ENCODE measurements at regions not wholly inside any gene's neighbourhood (a gene's known extent, or its start where the extent isn't known, plus 50 kb on each side); places are given as distances from the start of the nearest gene placed in this dataset.

- TF ChIP-seq ZNF274 (IDR thresholded peaks at IDR 0.05; ENCODE audit: low read depth, low read length) = no peak
- TF ChIP-seq SRF (IDR thresholded peaks at IDR 0.05; ENCODE audit: low read depth) = no peak
Measured at GRCh38 chr10:53023411-53023810, 250.8 kb upstream of the MBL2 start (continued).

DNA sequence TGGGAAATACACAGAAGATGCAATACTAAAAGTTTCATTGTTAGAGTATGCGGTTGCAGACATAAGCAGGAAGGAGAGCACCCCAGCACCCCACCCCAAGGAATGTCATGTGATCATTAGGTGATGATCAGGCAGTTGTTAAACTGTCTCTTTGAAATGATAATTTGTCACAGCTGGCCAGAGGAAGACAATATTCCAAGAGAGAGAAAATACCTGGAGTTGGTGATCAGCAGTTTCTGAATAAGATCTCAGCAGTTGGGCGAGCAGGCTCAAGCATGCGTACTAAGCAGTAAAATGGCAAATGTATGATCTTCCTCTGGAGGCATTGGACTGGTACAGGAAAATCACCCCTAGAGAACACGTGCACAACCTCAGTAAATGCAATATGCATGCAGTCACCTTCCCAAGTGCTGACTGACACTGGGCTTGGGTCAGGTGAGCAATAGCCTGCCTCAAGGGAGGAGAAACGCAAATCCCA is 250.1 kb upstream of the MBL2 start:
- ATAC-seq = no peak
- TF ChIP-seq SRF (IDR thresholded peaks at IDR 0.05; ENCODE audit: low read depth) (no peak), ATF3 (IDR thresholded peaks at IDR 0.05) (no peak)
- H3K27ac ChIP-seq (ENCODE audit: low read depth, low read length) = no peak overlapping the region

GRCh38 chr10:53013201-53013810 is 240.7 kb upstream of the MBL2 start:
- no peaks in the 10 kb centered on the region for H3K27me3 ChIP-seq (ENCODE audit: insufficient read depth, low read length)
- TF ChIP-seq EZH2 (IDR thresholded peaks at IDR 0.05) (no peak), ELF1 (IDR thresholded peaks at IDR 0.05; ENCODE audit: borderline replicate concordance, low read depth) (no peak), CEBPB (IDR thresholded peaks at IDR 0.05; ENCODE audit: low read depth) (no peak), MAX (IDR thresholded peaks at IDR 0.05) (no peak), CTCF (IDR thresholded peaks at IDR 0.05 in 2 of 3, conservative IDR thresholded peaks at IDR 0.05 in 1 of 3; ENCODE audit: borderline replicate concordance in 1 of 3, insufficient read depth in 1 of 3, low read depth in 2 of 3, low read length in 2 of 3) (no peak), EGR1 (IDR thresholded peaks at IDR 0.05; ENCODE audit: low read depth) (no peak), RAD21 (IDR thresholded peaks at IDR 0.05; ENCODE audit: low read depth) (no peak), SRF (IDR thresholded peaks at IDR 0.05; ENCODE audit: low read depth) (no peak), ATF3 (IDR thresholded peaks at IDR 0.05) (no peak), SIN3A (IDR thresholded peaks at IDR 0.05; ENCODE audit: low read depth) (no peak), ZFX (IDR thresholded peaks at IDR 0.05) (no peak), CBX3 (IDR thresholded peaks at IDR 0.05; ENCODE audit: low read depth) (no peak), ZNF274 (IDR thresholded peaks at IDR 0.05; ENCODE audit: low read depth, low read length) (no peak), TCF7L2 (IDR thresholded peaks at IDR 0.05; ENCODE audit: borderline replicate concordance, extremely low read depth, insufficient read depth, insufficient read length) (no peak), JUND (IDR thresholded peaks at IDR 0.05) (no peak), EZH2phosphoT487 (IDR thresholded peaks at IDR 0.05; ENCODE audit: borderline replicate concordance) (no peak), FOSL1 (IDR thresholded peaks at IDR 0.05; ENCODE audit: low read depth) (no peak), POLR2A (IDR thresholded peaks at IDR 0.05; ENCODE audit: borderline replicate concordance, extremely low read depth, insufficient read depth, insufficient read length) (no peak)
- no peaks in the 10 kb centered on the region for H3K79me2 ChIP-seq (ENCODE audit: insufficient read depth, low read length)
- intact Hi-C loops (cut with micrococcal nuclease) = no loop called here
- DNase-seq (ENCODE audit: low read depth, low spot score) (no peak), ATAC-seq (no peak)
- no peak overlapping the region for H2AFZ ChIP-seq (ENCODE audit: low read depth, low read length, poor library complexity, severe bottlenecking)
- H3K4me1 ChIP-seq (ENCODE audit: control insufficient read depth in 1 of 2, insufficient read depth in 2 of 2, low read length in 2 of 2) = no peaks in the 10 kb centered on the region; a peak in 1 of 4 replicates
- no peak overlapping the region for H3K4me2 ChIP-seq (ENCODE audit: low read length)
- no TSS peak for BruUV-seq (replicated peaks)
- no peaks in the 10 kb centered on the region for H3K36me3 ChIP-seq (ENCODE audit: control insufficient read depth in 1 of 2, insufficient read depth in 2 of 2, low read length in 2 of 2)
- no peak overlapping the region for H3K4me3 ChIP-seq (replicated peaks in 1 of 2; ENCODE audit: low read depth in 1 of 2, low read length in 2 of 2)
- POLR2A ChIA-PET = no interaction called here
- H3K27ac ChIP-seq (ENCODE audit: low read depth, low read length) = no peak overlapping the region
- no peak overlapping the region for H3K9ac ChIP-seq (ENCODE audit: low read length)
- H4K20me1 ChIP-seq (ENCODE audit: insufficient read depth) = no peaks in the 10 kb centered on the region; the same call in 1 of the 2 replicates
- no peaks in the 10 kb centered on the region for H3K9me2 ChIP-seq (ENCODE audit: insufficient read depth)
- CTCF ChIA-PET = no interaction called here
- RAD21 ChIA-PET (ENCODE audit: low non-redundant PET in 1 of 2, low total read pairs in 2 of 2, uncharacterized antibody in 2 of 2, unreplicated experiment in 2 of 2) = no interaction called here
- H3K9me3 ChIP-seq (ENCODE audit: control insufficient read depth in 1 of 2, insufficient read depth in 1 of 2, low read depth in 1 of 2, low read length in 2 of 2) = peaks cover 0 to 17% of the 10 kb centered on the region in 2 experiments; a peak in 2 of 4 replicates

More for the DNA sequence above, 250.1 kb upstream of the MBL2 start:
- Histone ChIP-seq H3K27me3 (ENCODE audit: insufficient read depth, low read length) (no peaks in the 10 kb centered on the region), H4K20me1 (ENCODE audit: insufficient read depth) (no peaks in the 10 kb centered on the region), H3K4me2 (ENCODE audit: low read length) (no peak overlapping the region), H3K9ac (ENCODE audit: low read length) (no peak overlapping the region), H2AFZ (ENCODE audit: low read depth, low read length, poor library complexity, severe bottlenecking) (no peak overlapping the region), H3K4me3 (replicated peaks in 1 of 2; ENCODE audit: low read depth in 1 of 2, low read length in 2 of 2) (no peak overlapping the region), H3K36me3 (ENCODE audit: control insufficient read depth in 1 of 2, insufficient read depth in 2 of 2, low read length in 2 of 2) (no peaks in the 10 kb centered on the region), H3K79me2 (ENCODE audit: insufficient read depth, low read length) (no peaks in the 10 kb centered on the region), H3K9me2 (ENCODE audit: insufficient read depth) (no peaks in the 10 kb centered on the region), H3K4me1 (ENCODE audit: control insufficient read depth in 1 of 2, insufficient read depth in 2 of 2, low read length in 2 of 2) (no peaks in the 10 kb centered on the region), H3K9me3 (ENCODE audit: control insufficient read depth in 1 of 2, insufficient read depth in 1 of 2, low read depth in 1 of 2, low read length in 2 of 2) (peaks cover 0 to 5% of the 10 kb centered on the region in 2 experiments; a peak in 2 of 4 replicates)
- no TSS peak for BruUV-seq (replicated peaks)
- DNase-seq (ENCODE audit: low read depth, low spot score) = no peak
- intact Hi-C loops (cut with micrococcal nuclease) = no loop called here
- ChIA-PET RAD21 (ENCODE audit: low non-redundant PET in 1 of 2, low total read pairs in 2 of 2, uncharacterized antibody in 2 of 2, unreplicated experiment in 2 of 2) (no interaction called here), POLR2A (no interaction called here), CTCF (no interaction called here)
